ENCODE measurements at regions not wholly inside any gene's neighbourhood (a gene's known extent, or its start where the extent isn't known, plus 50 kb on each side); places are given as distances from the start of the nearest gene placed in this dataset.
A peak's percentile ranks its signal among the peaks of the same experiment; 100 is the strongest.

DNA sequence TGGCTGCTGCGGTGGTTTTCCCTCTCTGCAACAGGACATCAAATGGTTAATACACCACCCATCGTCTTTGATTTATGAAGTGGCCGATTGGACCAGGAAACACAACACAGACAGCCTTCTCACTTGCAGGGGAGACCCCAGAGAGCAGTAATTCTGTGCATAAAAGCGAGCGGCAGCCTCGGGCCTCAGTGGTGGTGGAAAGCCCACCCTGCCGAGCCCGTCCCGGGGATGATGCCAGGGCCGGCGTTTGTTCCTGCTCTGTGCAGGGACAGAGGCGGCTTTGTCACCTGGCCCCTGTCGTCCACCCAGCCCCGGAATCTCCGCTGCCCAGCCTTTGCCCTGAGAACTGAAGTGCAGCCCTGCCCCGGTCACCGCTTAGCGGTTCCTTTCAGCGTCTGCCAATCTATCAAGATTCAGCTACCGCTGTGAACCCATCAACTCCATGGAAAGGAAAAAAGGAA is 184.4 kb downstream of the TSHZ3 start:
- FAIRE-seq, result no peak

GRCh38 chr19:31160336-31160926 is 188.8 kb downstream of the TSHZ3 start:
- FAIRE-seq, result no peak
- no peak for DNase-seq (ENCODE audit: low spot score)

More for the DNA sequence above, 184.4 kb downstream of the TSHZ3 start:
- DNase-seq (ENCODE audit: low spot score), result no peak

- FAIRE-seq, result no peak
- peak; percentile 24 for DNase-seq (ENCODE audit: low spot score)
Measured at GRCh38 chr19:31154021-31154420, 195.2 kb downstream of the TSHZ3 start.

DNA sequence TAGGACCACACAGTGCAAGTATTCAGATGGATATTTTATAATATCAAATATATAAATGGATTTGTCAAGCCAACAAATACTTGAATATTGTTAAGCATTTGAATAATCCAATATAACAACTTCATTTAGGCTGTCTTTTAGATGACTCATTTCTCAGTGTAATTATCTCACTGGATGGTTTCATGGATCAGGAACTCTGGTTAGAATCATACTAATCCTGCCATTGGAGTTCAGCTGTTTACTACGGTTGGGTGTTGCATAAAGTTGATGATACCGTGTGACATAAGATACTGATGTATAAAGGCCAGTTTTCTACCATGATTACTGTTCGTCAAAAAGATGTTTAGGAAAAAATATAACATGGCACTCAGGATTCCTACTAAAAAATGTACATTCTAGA is 196.3 kb downstream of the TSHZ3 start:
- FAIRE-seq (no peak), DNase-seq (ENCODE audit: low spot score) (no peak)

DNA sequence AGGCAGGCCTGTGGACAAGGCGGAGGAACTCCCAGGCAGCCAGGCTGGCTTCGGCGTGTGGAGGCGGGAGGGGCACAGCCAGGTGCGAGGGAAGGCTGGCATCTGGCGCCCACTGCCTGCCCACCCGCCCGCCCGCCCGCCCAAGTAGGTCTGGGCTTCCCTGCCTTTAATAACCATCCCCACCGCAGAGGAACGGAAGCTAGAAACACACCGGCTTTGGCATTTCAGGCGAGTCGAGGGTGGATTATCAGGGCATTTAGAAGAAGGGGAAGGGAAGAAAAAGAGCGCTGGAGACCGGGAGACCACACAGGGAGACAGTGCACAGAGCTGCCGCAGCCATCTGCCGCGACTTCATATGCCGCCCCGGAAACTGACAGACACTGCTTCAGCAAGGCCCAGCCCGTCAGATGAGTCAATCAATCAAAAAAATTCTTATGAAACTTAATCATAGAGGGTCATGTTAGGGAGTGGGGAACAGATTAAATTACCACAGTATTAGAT is 199.7 kb downstream of the TSHZ3 start:
- FAIRE-seq (no peak), DNase-seq (ENCODE audit: low spot score) (no peak)

- DNase-seq (ENCODE audit: low spot score), result no peak
- no peak for FAIRE-seq
Measured at GRCh38 chr19:31148671-31149070, 200.6 kb downstream of the TSHZ3 start.

DNA sequence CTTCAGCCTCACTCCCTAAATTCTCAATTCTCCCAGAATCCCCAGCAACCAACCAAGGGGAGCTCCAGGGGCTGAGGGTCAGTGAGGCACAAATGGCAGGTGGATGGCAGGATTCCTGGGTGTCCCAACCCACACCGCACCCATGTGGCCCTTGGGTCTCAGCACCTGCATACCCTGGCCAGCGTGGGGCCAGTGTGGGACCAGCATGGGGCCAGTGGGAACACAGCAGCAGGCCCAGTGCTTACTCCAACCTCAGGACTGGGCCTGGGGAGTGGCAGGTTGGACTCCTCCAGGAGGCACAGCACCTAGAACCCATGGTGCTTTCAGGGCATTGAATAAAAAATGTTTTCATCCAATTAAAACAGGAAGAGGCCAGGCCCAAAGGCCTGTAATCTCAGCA is 202.0 kb downstream of the TSHZ3 start:
- no peak for DNase-seq (ENCODE audit: low spot score)
- no peak for FAIRE-seq

DNA sequence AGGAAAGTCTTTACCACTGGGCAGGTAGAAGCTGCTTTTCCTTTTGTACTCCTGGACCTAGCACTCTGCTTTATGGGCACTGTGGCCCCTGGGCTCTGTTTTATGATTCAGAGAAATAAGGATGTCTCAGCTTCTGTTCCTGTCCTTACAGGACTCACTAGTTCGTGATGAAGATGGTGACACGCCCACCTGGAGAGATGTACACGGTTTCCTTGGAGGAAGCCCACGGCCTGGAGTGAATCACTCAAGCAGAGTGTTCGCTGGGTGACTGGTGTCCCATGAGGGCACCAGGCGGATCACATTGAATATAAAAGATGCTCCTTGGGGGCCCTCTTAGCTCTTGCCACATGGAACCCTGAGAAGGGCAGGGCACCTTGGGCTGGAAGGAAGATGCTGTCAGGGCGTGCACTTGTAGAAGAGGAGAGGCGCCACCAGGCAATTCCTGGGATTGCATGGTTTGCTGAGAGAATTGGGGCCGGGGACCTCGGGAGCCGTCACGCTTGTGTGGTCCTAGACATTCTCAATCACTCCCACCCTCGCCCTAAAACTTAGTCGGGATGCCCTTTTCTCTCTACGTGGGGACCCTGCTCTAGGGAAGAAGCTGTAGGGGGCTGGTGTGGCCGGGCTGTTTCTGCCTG is 202.6 kb downstream of the TSHZ3 start:
- FAIRE-seq, result no peak
- no peak for DNase-seq (ENCODE audit: low spot score)

DNA sequence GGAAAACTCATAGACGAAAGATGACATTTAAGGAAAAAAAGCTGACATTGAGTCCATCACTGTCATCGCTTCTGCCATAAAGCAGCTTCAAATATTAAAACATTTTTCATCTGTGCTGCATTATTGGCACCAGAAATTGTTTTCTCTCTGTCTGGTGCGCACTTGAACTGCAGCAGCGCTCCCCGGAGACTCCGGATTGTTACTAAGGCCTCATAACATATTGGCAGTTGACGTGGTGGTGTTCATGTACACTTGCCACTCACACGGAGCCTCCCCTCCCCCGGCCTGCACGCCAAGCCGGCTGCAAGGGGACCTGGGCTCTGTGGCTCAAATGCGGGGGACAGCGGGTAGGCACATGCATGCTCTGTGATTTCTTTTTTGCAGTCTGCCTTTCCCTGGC is 203.2 kb downstream of the TSHZ3 start:
- FAIRE-seq (no peak), DNase-seq (ENCODE audit: low spot score) (no peak)

GRCh38 chr19:31145007-31145406 is 204.2 kb downstream of the TSHZ3 start:
- FAIRE-seq (no peak), DNase-seq (ENCODE audit: low spot score) (no peak)

GRCh38 chr19:31144075-31144870 is 205.0 kb downstream of the TSHZ3 start:
- no peak for DNase-seq (ENCODE audit: low spot score)
- FAIRE-seq, result no peak

DNA sequence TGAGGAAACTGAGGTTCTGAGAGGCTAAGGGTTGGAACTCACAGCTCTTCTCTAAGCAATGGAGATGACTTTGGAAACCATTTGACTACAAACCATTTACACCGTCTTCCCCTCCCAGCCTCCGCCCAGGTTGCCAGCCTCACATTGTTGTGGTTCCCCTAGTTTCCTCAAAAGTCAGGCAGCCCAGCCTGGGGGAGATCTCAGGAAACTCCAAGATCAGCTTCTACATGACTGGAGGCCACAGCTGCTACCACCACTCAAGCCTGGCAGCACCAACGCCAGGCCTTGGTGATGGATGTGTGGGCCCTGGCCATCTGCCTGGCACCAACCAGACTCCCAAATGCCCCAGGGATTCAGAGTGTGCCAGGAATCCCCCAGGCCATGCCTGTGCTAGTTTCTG is 207.9 kb downstream of the TSHZ3 start:
- FAIRE-seq, result no peak

GRCh38 chr19:31140717-31141116 is 208.5 kb downstream of the TSHZ3 start:
- DNase-seq (ENCODE audit: low spot score), result peak; percentile 83
- FAIRE-seq, result peak; percentile 79

More for the DNA sequence above, 207.9 kb downstream of the TSHZ3 start:
- no peak for DNase-seq (ENCODE audit: low spot score)

DNA sequence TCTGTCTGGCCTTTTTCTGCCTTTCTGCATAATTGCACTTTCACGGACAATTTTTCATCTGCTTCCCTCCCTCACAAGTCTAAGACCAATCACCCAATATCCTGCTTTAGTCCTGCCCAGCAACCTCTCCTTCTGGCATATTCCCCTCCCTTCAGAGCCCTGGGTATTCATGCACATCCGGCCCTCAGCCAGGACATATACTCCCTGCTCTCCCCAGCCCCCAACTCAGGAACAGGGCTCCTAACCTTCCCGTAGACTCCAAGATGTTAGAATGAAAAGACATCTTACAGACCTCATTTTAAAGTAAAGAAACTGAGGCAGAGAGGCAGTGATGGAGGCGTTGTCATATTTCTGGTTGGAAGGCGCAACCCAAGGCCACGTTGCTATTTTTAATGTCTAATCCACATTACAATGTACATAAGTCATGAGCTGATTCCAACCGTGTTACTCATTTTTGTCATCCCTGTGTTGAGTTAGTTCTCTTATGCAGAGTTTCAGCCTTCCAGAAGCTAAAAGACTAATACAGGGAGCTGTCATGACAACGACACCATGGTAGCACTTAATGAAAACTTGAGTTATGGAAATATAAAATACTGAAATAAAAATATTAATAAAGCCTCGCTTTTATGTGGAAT is 209.2 kb downstream of the TSHZ3 start:
- DNase-seq (ENCODE audit: low spot score), result peak; percentile 93
- FAIRE-seq, result peak; percentile 92

DNA sequence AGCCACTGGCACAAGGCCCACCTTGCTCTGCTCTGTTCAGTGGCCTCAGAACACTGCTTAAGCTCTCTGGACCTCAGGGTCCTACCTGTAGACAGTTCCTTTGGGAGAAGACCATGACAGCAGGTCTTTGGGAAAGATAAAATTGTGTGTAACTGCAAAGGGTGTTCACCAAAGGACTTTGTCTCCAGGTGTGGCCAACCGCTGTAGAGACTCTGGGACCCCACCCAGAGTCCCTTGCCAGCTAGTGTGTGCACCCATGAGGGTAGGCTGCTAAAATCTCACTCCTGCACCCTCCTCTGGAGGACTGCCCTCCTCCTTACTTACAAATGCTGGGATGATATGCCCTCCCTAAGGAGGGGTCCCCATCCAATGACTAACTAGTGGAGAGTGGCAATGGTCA is 211.2 kb downstream of the TSHZ3 start:
- DNase-seq (ENCODE audit: low spot score), result no peak

GRCh38 chr19:31135841-31136240 is 213.4 kb downstream of the TSHZ3 start:
- no peak for FAIRE-seq

More for the DNA sequence above, 211.2 kb downstream of the TSHZ3 start:
- no peak for FAIRE-seq

GRCh38 chr19:31132753-31133110 is 216.5 kb downstream of the TSHZ3 start:
- DNase-seq (ENCODE audit: low spot score) (no peak), FAIRE-seq (no peak)

More at GRCh38 chr19:31135841-31136240, 213.4 kb downstream of the TSHZ3 start:
- peak; percentile 8 for DNase-seq (ENCODE audit: low spot score)

GRCh38 chr19:31128291-31128690 is 220.9 kb downstream of the TSHZ3 start:
- DNase-seq (ENCODE audit: low spot score), result no peak
- no peak for FAIRE-seq

- DNase-seq (ENCODE audit: low spot score), result peak; percentile 80
- peak; percentile 73 for FAIRE-seq
Measured at GRCh38 chr19:31127134-31127967, 221.9 kb downstream of the TSHZ3 start.

GRCh38 chr19:31126236-31126635 is 223.0 kb downstream of the TSHZ3 start:
- no peak for FAIRE-seq

DNA sequence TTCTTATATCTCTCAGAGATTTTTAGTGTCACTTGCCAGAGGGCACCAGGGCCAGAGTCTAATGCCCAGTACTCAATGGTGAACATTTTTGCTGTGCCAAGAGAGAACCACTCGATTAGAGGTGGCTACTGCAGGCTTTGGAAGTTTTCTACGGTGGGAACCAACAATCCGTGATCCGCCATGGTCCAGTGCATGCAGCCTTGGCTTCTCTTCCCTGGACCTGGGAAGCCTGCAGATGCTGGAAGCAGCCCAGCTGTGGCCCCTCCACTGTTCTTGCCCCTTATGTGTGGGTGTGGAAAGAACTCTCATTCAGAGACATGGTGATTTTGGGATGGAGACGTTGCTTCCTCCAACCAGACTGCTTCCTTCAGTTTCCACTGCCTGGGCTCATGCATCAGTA is 224.2 kb downstream of the TSHZ3 start:
- FAIRE-seq (no peak), DNase-seq (ENCODE audit: low spot score) (no peak)

More at GRCh38 chr19:31126236-31126635, 223.0 kb downstream of the TSHZ3 start:
- DNase-seq (ENCODE audit: low spot score), result no peak

All from RCC 7860 (cell line).